ENCODE measurements at regions not wholly inside any gene's neighbourhood (a gene's known extent, or its start where the extent isn't known, plus 50 kb on each side); places are given as distances from the start of the nearest gene placed in this dataset.

DNA sequence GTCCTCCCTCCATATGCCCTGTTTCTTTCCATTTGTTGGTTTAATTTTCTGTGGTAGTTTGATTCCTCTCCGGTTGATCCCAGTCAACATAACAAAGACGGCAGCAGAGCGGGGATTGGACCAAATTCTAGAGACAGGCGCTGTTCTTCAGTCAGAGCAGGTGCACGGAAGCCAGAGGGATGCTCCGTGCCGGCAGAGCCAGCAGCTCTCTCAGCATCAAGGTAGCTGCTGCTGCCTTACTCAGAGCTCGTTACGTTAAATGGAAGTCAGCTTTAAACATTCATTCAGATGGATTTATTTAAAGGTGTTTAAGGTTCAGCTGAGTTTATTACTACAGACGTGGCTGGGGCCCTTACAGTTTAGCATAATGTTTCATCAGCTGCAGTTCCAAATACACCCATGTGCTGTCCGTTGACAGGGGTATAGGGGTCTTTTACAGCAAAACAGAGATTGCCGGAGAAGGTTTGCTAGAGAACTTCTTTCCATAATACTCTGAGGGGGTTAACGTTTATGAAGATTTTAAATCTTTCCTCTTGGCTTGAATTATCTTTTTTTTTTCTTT is 497.2 kb upstream of the PIK3C3 start:
- H2AFZ ChIP-seq (ENCODE audit: low read length) = no peak overlapping the region
- no peak overlapping the region for H2AK5ac ChIP-seq (ENCODE audit: low read depth, low read length)
- H3K18ac ChIP-seq (ENCODE audit: low read length) = no peak overlapping the region
- no peak for DNase-seq (ENCODE audit: low spot score)
- H3K36me3 ChIP-seq (replicated peaks in 1 of 2; ENCODE audit: control insufficient read depth in 2 of 2, insufficient read depth in 2 of 2, low read length in 2 of 2) = no peaks in the 10 kb centered on the region
- H4K91ac ChIP-seq (ENCODE audit: low read depth, low read length, poor library complexity) = no peak overlapping the region
- no peak overlapping the region for H2BK15ac ChIP-seq (ENCODE audit: low read length)
- no peaks in the 10 kb centered on the region for H3K79me1 ChIP-seq (ENCODE audit: low read depth, low read length)
- no peak overlapping the region for H3K14ac ChIP-seq (ENCODE audit: low read length)
- H3K4me2 ChIP-seq (ENCODE audit: insufficient read depth, low read length, poor library complexity, severe bottlenecking) = no peak overlapping the region
- H3K9me3 ChIP-seq (replicated peaks in 1 of 2; ENCODE audit: control insufficient read depth in 2 of 2, insufficient read depth in 1 of 2, low read depth in 1 of 2, low read length in 2 of 2) = no peaks in the 10 kb centered on the region
- H3K4me1 ChIP-seq (ENCODE audit: control insufficient read depth in 2 of 2, insufficient read depth in 1 of 2, low read depth in 1 of 2, low read length in 2 of 2) = no peaks in the 10 kb centered on the region
- no peak overlapping the region for H4K8ac ChIP-seq (ENCODE audit: low read depth, low read length)
- no peak overlapping the region for H3K23ac ChIP-seq (ENCODE audit: low read depth, low read length, poor library complexity)
- H3K27ac ChIP-seq (replicated peaks; ENCODE audit: low read length) = no peak overlapping the region
- H2BK5ac ChIP-seq (ENCODE audit: low read length) = no peak overlapping the region
- no peak overlapping the region for H3K4me3 ChIP-seq (ENCODE audit: low read length in 2 of 2)
- H3K27me3 ChIP-seq (ENCODE audit: control insufficient read depth in 3 of 3, insufficient read depth in 3 of 3, low read depth in 1 of 3, low read length in 3 of 3) = no peaks in the 10 kb centered on the region
- no peak overlapping the region for H3K4ac ChIP-seq (ENCODE audit: low read length)
- no peak overlapping the region for H3K9ac ChIP-seq (ENCODE audit: low read depth, low read length, poor library complexity)
- no peak overlapping the region for H2BK120ac ChIP-seq (ENCODE audit: low read depth, low read length)
- WGBS, 2 donors (ENCODE audit: extremely low coverage in 2 of 2, insufficient read length in 2 of 2, insufficient replicate concordance in 1 of 2) = no CpG with 5 or more reads among the region's 13 CpGs
- H2BK12ac ChIP-seq (ENCODE audit: low read length) = no peak overlapping the region

DNA sequence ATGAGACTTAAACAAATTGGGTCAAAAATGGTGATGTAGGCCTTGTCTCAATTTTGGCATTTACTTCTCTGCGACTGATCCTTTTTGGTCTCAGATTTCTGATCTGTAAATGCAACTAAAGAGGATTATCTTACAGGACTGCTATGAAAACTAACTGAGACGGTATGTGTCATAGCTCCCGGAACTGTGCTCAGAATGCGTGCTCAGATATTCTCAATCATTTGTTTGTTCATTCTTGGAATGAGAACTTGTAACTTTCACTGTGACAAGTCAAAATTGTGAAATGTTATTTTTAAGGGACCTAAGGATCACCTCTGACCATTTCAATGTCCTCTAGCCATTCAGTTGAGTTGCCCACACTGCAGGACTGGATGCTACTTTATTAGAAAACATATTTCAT is 498.2 kb upstream of the PIK3C3 start:
- WGBS, 2 donors (ENCODE audit: extremely low coverage in 2 of 2, insufficient read length in 2 of 2, insufficient replicate concordance in 1 of 2) = no CpG with 5 or more reads among the region's 4 CpGs

DNA sequence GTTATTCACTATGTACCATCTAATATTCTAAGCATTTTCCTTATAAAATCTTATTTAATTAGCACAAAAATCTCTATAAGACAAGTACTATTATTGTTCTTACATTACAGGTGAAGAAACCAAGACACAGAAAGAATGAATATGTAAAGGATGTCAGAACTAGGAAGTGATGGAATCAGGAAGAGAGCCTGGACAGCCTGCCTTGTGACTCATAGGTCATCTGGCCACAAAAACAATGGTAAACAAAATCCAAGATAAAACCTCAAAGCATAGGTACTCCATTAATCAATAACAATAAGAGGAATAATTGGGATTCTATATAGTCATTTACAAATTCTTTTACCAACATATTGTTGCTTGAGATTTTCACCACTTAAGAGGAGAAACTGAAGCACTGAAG is 505.4 kb upstream of the PIK3C3 start:
- Histone ChIP-seq H2AK5ac (ENCODE audit: low read depth, low read length) (no peak overlapping the region), H2BK12ac (ENCODE audit: low read length) (no peak overlapping the region), H3K9me3 (replicated peaks in 1 of 2; ENCODE audit: control insufficient read depth in 2 of 2, insufficient read depth in 1 of 2, low read depth in 1 of 2, low read length in 2 of 2) (no peaks in the 10 kb centered on the region), H3K27ac (replicated peaks; ENCODE audit: low read length) (no peak overlapping the region), H3K4ac (ENCODE audit: low read length) (no peak overlapping the region), H2BK5ac (ENCODE audit: low read length) (no peak overlapping the region), H3K27me3 (ENCODE audit: control insufficient read depth in 3 of 3, insufficient read depth in 3 of 3, low read depth in 1 of 3, low read length in 3 of 3) (no peaks in the 10 kb centered on the region), H3K79me1 (ENCODE audit: low read depth, low read length) (no peaks in the 10 kb centered on the region), H4K8ac (ENCODE audit: low read depth, low read length) (no peak overlapping the region), H3K4me1 (ENCODE audit: control insufficient read depth in 2 of 2, insufficient read depth in 1 of 2, low read depth in 1 of 2, low read length in 2 of 2) (no peaks in the 10 kb centered on the region), H3K9ac (ENCODE audit: low read depth, low read length, poor library complexity) (no peak overlapping the region), H2BK120ac (ENCODE audit: low read depth, low read length) (no peak overlapping the region), H3K36me3 (replicated peaks in 1 of 2; ENCODE audit: control insufficient read depth in 2 of 2, insufficient read depth in 2 of 2, low read length in 2 of 2) (no peaks in the 10 kb centered on the region), H3K14ac (ENCODE audit: low read length) (no peak overlapping the region), H2AFZ (ENCODE audit: low read length) (no peak overlapping the region), H3K18ac (ENCODE audit: low read length) (no peak overlapping the region), H3K4me2 (ENCODE audit: insufficient read depth, low read length, poor library complexity, severe bottlenecking) (no peak overlapping the region), H3K23ac (ENCODE audit: low read depth, low read length, poor library complexity) (no peak overlapping the region), H4K91ac (ENCODE audit: low read depth, low read length, poor library complexity) (no peak overlapping the region), H3K4me3 (ENCODE audit: low read length in 2 of 2) (no peak overlapping the region), H2BK15ac (ENCODE audit: low read length) (no peak overlapping the region)
- no peak for DNase-seq (ENCODE audit: low spot score)

More for the DNA sequence above, 498.2 kb upstream of the PIK3C3 start:
- Histone ChIP-seq H2BK12ac (ENCODE audit: low read length) (no peak overlapping the region), H2AK5ac (ENCODE audit: low read depth, low read length) (no peak overlapping the region), H3K4ac (ENCODE audit: low read length) (no peak overlapping the region), H3K4me3 (ENCODE audit: low read length in 2 of 2) (no peak overlapping the region), H3K4me2 (ENCODE audit: insufficient read depth, low read length, poor library complexity, severe bottlenecking) (no peak overlapping the region), H3K18ac (ENCODE audit: low read length) (no peak overlapping the region), H2BK5ac (ENCODE audit: low read length) (no peak overlapping the region), H3K27ac (replicated peaks; ENCODE audit: low read length) (no peak overlapping the region), H3K9ac (ENCODE audit: low read depth, low read length, poor library complexity) (no peak overlapping the region), H3K9me3 (replicated peaks in 1 of 2; ENCODE audit: control insufficient read depth in 2 of 2, insufficient read depth in 1 of 2, low read depth in 1 of 2, low read length in 2 of 2) (no peaks in the 10 kb centered on the region), H3K4me1 (ENCODE audit: control insufficient read depth in 2 of 2, insufficient read depth in 1 of 2, low read depth in 1 of 2, low read length in 2 of 2) (no peaks in the 10 kb centered on the region), H3K79me1 (ENCODE audit: low read depth, low read length) (no peaks in the 10 kb centered on the region), H4K8ac (ENCODE audit: low read depth, low read length) (no peak overlapping the region), H3K23ac (ENCODE audit: low read depth, low read length, poor library complexity) (no peak overlapping the region), H3K14ac (ENCODE audit: low read length) (no peak overlapping the region), H2BK120ac (ENCODE audit: low read depth, low read length) (no peak overlapping the region), H3K36me3 (replicated peaks in 1 of 2; ENCODE audit: control insufficient read depth in 2 of 2, insufficient read depth in 2 of 2, low read length in 2 of 2) (no peaks in the 10 kb centered on the region), H3K27me3 (ENCODE audit: control insufficient read depth in 3 of 3, insufficient read depth in 3 of 3, low read depth in 1 of 3, low read length in 3 of 3) (no peaks in the 10 kb centered on the region), H4K91ac (ENCODE audit: low read depth, low read length, poor library complexity) (no peak overlapping the region), H2AFZ (ENCODE audit: low read length) (no peak overlapping the region), H2BK15ac (ENCODE audit: low read length) (no peak overlapping the region)
- DNase-seq (ENCODE audit: low spot score) = no peak

DNA sequence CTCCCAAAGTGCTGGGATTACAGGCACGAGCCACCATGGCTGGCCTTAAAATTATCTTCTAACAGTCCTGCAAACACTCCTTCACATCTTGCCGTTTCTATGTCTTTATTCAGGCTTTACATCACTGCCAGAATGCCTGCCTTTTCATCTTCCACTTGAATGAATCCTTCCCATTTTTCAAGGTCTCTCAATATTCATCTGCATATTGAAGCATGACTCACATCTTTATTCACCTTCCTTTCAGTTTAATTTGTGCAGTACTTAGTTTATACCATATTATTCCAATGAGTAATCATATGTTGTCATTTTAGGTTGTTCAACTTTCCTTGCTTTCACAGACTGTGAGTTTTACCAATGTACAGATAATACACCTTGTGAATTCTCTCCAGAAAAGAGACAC is 510.1 kb upstream of the PIK3C3 start:
- no peak overlapping the region for H3K18ac ChIP-seq (ENCODE audit: low read length)
- no peak overlapping the region for H2AK5ac ChIP-seq (ENCODE audit: low read depth, low read length)
- no peak overlapping the region for H2BK15ac ChIP-seq (ENCODE audit: low read length)
- no peak overlapping the region for H3K23ac ChIP-seq (ENCODE audit: low read depth, low read length, poor library complexity)
- no peaks in the 10 kb centered on the region for H3K79me1 ChIP-seq (ENCODE audit: low read depth, low read length)
- no peak for DNase-seq (ENCODE audit: low spot score)
- H3K27ac ChIP-seq (replicated peaks; ENCODE audit: low read length) = no peak overlapping the region
- H4K8ac ChIP-seq (ENCODE audit: low read depth, low read length) = no peak overlapping the region
- H2AFZ ChIP-seq (ENCODE audit: low read length) = no peak overlapping the region
- H3K4me1 ChIP-seq (ENCODE audit: control insufficient read depth in 2 of 2, insufficient read depth in 1 of 2, low read depth in 1 of 2, low read length in 2 of 2) = no peaks in the 10 kb centered on the region
- no peak overlapping the region for H4K91ac ChIP-seq (ENCODE audit: low read depth, low read length, poor library complexity)
- H3K36me3 ChIP-seq (replicated peaks in 1 of 2; ENCODE audit: control insufficient read depth in 2 of 2, insufficient read depth in 2 of 2, low read length in 2 of 2) = no peaks in the 10 kb centered on the region
- H3K4ac ChIP-seq (ENCODE audit: low read length) = no peak overlapping the region
- no peak overlapping the region for H3K14ac ChIP-seq (ENCODE audit: low read length)
- no peaks in the 10 kb centered on the region for H3K9me3 ChIP-seq (replicated peaks in 1 of 2; ENCODE audit: control insufficient read depth in 2 of 2, insufficient read depth in 1 of 2, low read depth in 1 of 2, low read length in 2 of 2)
- no peak overlapping the region for H3K4me2 ChIP-seq (ENCODE audit: insufficient read depth, low read length, poor library complexity, severe bottlenecking)
- H2BK120ac ChIP-seq (ENCODE audit: low read depth, low read length) = no peak overlapping the region
- H2BK5ac ChIP-seq (ENCODE audit: low read length) = no peak overlapping the region
- no peak overlapping the region for H2BK12ac ChIP-seq (ENCODE audit: low read length)
- no peak overlapping the region for H3K4me3 ChIP-seq (ENCODE audit: low read length in 2 of 2)
- no peak overlapping the region for H3K9ac ChIP-seq (ENCODE audit: low read depth, low read length, poor library complexity)
- no peaks in the 10 kb centered on the region for H3K27me3 ChIP-seq (ENCODE audit: control insufficient read depth in 3 of 3, insufficient read depth in 3 of 3, low read depth in 1 of 3, low read length in 3 of 3)
- no CpG with 5 or more reads among the region's 2 CpGs for WGBS, 2 donors (ENCODE audit: extremely low coverage in 2 of 2, insufficient read length in 2 of 2, insufficient replicate concordance in 1 of 2)

All from neuronal stem cell (in vitro differentiated cells).